Skeletal muscle cell (primary cell): ENCODE measurements at regions not wholly inside any gene's neighbourhood (a gene's known extent, or its start where the extent isn't known, plus 50 kb on each side); places are given as distances from the start of the nearest gene placed in this dataset.
"Not testable (repeated sequence)": the region's sequence is repeated elsewhere in the genome, so short reads cannot be mapped to it uniquely, and the experiment has no call there.

Experiments used
- DNase-seq: peaks from one replicate; pipeline ENCODE4 v3.0.0-alpha.2; 2010; ENCODE audit warnings: low read depth
- H3K4me3 ChIP-seq: 2 replicates; pipeline ENCODE4 v1.5.1; 2011; ENCODE audit warnings: low read depth, mild to moderate bottlenecking, control low read depth, low read length, moderate library complexity

GRCh38 chr2:67726416-67726815, 329.3 kb downstream of the ETAA1 start:
- no peak for DNase-seq
- H3K4me3 ChIP-seq, result no peak overlapping the region

GRCh38 chr2:67727131-67727530, 330.0 kb downstream of the ETAA1 start:
- DNase-seq, result no peak
- H3K4me3 ChIP-seq, result no peak overlapping the region

GRCh38 chr2:67727623-67728022, 330.5 kb downstream of the ETAA1 start:
- no peak for DNase-seq
- no peak overlapping the region for H3K4me3 ChIP-seq

- DNase-seq, result no peak
- H3K4me3 ChIP-seq, result no peak overlapping the region
These were observed 332.3 kb downstream of the ETAA1 start for GRCh38 chr2:67729474-67729873.

GRCh38 chr2:67733517-67733916, 329.3 kb downstream of the C1D start:
- DNase-seq, result no peak

GRCh38 chr2:67752199-67752598, 310.6 kb downstream of the C1D start:
- no peak overlapping the region for H3K4me3 ChIP-seq
- no peak for DNase-seq

More at GRCh38 chr2:67733517-67733916, 329.3 kb downstream of the C1D start:
- H3K4me3 ChIP-seq, result no peak overlapping the region

- DNase-seq, result peak; percentile 40
- H3K4me3 ChIP-seq, result no peak overlapping the region
These were observed 309.8 kb downstream of the C1D start for GRCh38 chr2:67752969-67753368.

- no peak overlapping the region for H3K4me3 ChIP-seq
- no peak for DNase-seq
These were observed 307.5 kb downstream of the C1D start for GRCh38 chr2:67755156-67755882.

GRCh38 chr2:67760995-67761394, 301.8 kb downstream of the C1D start:
- H3K4me3 ChIP-seq, result no peak overlapping the region

GRCh38 chr2:67771380-67771779, 291.4 kb downstream of the C1D start:
- H3K4me3 ChIP-seq, result no peak overlapping the region
- no peak for DNase-seq

More at GRCh38 chr2:67760995-67761394, 301.8 kb downstream of the C1D start:
- DNase-seq, result no peak

GRCh38 chr2:67772216-67773170, 290.3 kb downstream of the C1D start:
- DNase-seq, result no peak
- H3K4me3 ChIP-seq, result no peak overlapping the region

GRCh38 chr2:67773851-67774250, 289.0 kb downstream of the C1D start:
- no peak overlapping the region for H3K4me3 ChIP-seq
- DNase-seq, result no peak

GRCh38 chr2:67776276-67776675, 286.5 kb downstream of the C1D start:
- no peak for DNase-seq
- no peak overlapping the region for H3K4me3 ChIP-seq

- no peak overlapping the region for H3K4me3 ChIP-seq
- DNase-seq, result no peak
These were observed 285.8 kb downstream of the C1D start for GRCh38 chr2:67777010-67777409.

- no peak for DNase-seq
- no peak overlapping the region for H3K4me3 ChIP-seq
These were observed 284.9 kb downstream of the C1D start for GRCh38 chr2:67777836-67778429.

GRCh38 chr2:67780841-67781240, 282.0 kb downstream of the C1D start:
- peak; percentile 47 for DNase-seq
- H3K4me3 ChIP-seq, result not testable (repeated sequence)

- peak; percentile 33 for DNase-seq
- H3K4me3 ChIP-seq, result no peak overlapping the region
These were observed 280.4 kb downstream of the C1D start for GRCh38 chr2:67782443-67782842.

- no peak overlapping the region for H3K4me3 ChIP-seq
- DNase-seq, result no peak
These were observed 279.8 kb downstream of the C1D start for GRCh38 chr2:67783026-67783425.

- DNase-seq, result peak; percentile 87
- no peak overlapping the region for H3K4me3 ChIP-seq
These were observed 272.2 kb downstream of the C1D start for GRCh38 chr2:67790622-67791021.

- no peak for DNase-seq
- no peak overlapping the region for H3K4me3 ChIP-seq
These were observed 270.6 kb downstream of the C1D start for GRCh38 chr2:67792191-67792590.
